ENCODE measurements at regions not wholly inside any gene's neighbourhood (a gene's known extent, or its start where the extent isn't known, plus 50 kb on each side); places are given as distances from the start of the nearest gene placed in this dataset.

GRCh38 chr17:63133491-63133890 is 167.5 kb downstream of the TANC2 start:
- TF ChIP-seq CTCF (IDR thresholded peaks at IDR 0.05), result no peak
- TF ChIP-seq POLR2A (IDR thresholded peaks at IDR 0.05), result no peak
- no peak for TF ChIP-seq EP300 (IDR thresholded peaks at IDR 0.05)
- no peak for TF ChIP-seq POLR2AphosphoS5 (IDR thresholded peaks at IDR 0.05)
